ENCODE measurements at regions not wholly inside any gene's neighbourhood (a gene's known extent, or its start where the extent isn't known, plus 50 kb on each side); places are given as distances from the start of the nearest gene placed in this dataset.

DNA sequence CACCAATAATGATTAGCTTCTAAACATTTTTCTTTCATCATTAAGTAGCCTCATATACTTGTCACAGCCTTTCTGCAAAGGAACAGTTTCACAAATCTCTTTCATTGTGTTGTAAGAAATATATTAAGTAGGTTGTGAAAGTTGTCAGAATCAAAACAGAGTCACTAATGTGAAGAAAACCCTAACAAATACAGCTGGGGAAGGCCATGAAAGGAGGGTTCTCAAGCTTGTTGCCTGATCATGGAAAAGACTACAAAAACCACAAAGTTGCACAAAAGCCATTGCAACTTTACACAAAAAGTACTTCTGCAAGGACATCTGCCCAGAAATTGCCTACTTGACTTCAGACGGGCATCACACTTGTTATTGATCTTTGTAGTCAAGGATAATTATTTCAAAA lies 216.1 kb downstream of the ALDH8A1 start:
- TF ChIP-seq, protein P1, sequence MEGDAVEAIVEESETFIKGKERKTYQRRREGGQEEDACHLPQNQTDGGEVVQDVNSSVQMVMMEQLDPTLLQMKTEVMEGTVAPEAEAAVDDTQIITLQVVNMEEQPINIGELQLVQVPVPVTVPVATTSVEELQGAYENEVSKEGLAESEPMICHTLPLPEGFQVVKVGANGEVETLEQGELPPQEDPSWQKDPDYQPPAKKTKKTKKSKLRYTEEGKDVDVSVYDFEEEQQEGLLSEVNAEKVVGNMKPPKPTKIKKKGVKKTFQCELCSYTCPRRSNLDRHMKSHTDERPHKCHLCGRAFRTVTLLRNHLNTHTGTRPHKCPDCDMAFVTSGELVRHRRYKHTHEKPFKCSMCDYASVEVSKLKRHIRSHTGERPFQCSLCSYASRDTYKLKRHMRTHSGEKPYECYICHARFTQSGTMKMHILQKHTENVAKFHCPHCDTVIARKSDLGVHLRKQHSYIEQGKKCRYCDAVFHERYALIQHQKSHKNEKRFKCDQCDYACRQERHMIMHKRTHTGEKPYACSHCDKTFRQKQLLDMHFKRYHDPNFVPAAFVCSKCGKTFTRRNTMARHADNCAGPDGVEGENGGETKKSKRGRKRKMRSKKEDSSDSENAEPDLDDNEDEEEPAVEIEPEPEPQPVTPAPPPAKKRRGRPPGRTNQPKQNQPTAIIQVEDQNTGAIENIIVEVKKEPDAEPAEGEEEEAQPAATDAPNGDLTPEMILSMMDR (IDR thresholded peaks at IDR 0.05; ENCODE audit: extremely low read depth in 1 of 2, insufficient read depth in 1 of 2, low read depth in 1 of 2, low read length in 2 of 2), result no peak
- TF ChIP-seq POLR2A (IDR thresholded peaks at IDR 0.05; ENCODE audit: low read depth, low read length) (no peak), JUN (IDR thresholded peaks at IDR 0.05; ENCODE audit: borderline replicate concordance, insufficient read depth, insufficient read length, low read depth) (no peak), POLR2AphosphoS5 (IDR thresholded peaks at IDR 0.05; ENCODE audit: insufficient read depth, low read depth, low read length) (no peak), EZH2 (IDR thresholded peaks at IDR 0.05; ENCODE audit: borderline replicate concordance, low read depth, low read length, severe bottlenecking) (no peak), FOS (IDR thresholded peaks at IDR 0.05; ENCODE audit: borderline replicate concordance, insufficient read depth, low read length) (no peak), MYC (IDR thresholded peaks at IDR 0.05; ENCODE audit: low read depth, low read length) (no peak), GATA2 (IDR thresholded peaks at IDR 0.05; ENCODE audit: insufficient read depth, insufficient read length, low read depth, low read length) (no peak)
- TF ChIP-seq, protein P2, sequence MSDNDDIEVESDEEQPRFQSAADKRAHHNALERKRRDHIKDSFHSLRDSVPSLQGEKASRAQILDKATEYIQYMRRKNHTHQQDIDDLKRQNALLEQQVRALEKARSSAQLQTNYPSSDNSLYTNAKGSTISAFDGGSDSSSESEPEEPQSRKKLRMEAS (IDR thresholded peaks at IDR 0.05; ENCODE audit: insufficient read depth, insufficient read length), result no peak

All from endothelial cell of umbilical vein (primary cell).